AG09309 (cell line): ENCODE measurements at regions not wholly inside any gene's neighbourhood (a gene's known extent, or its start where the extent isn't known, plus 50 kb on each side); places are given as distances from the start of the nearest gene placed in this dataset.

Source experiments
- DNase-seq: peaks from one replicate; pipeline ENCODE4 v3.0.0-alpha.2; 2010; ENCODE audit warnings: low read depth
- H3K4me3 ChIP-seq: 2 replicates; pipeline ENCODE4 v1.5.1; 2011; ENCODE audit warnings: mild to moderate bottlenecking, low read depth, low read length, moderate library complexity; ENCODE audit not compliant: control insufficient read depth
- CTCF ChIP-seq: IDR thresholded peaks from 2 replicates; pipeline ENCODE4 v1.5.1; 2011; ENCODE audit warnings: mild to moderate bottlenecking, low read depth, low read length, inconsistent platforms; ENCODE audit not compliant: insufficient read depth, control insufficient read depth; ENCODE audit errors: missing control alignments

- no peak for DNase-seq
- no peak overlapping the region for H3K4me3 ChIP-seq
- TF ChIP-seq CTCF: no peak
These were observed 156.7 kb upstream of the TSC22D2 start for GRCh38 chr3:150251187-150252062.

- no peak overlapping the region for H3K4me3 ChIP-seq
- no peak for DNase-seq
- no peak for TF ChIP-seq CTCF
These were observed 158.2 kb upstream of the TSC22D2 start for GRCh38 chr3:150249779-150250470.

- TF ChIP-seq CTCF: no peak
- no peak for DNase-seq
- no peak overlapping the region for H3K4me3 ChIP-seq
These were observed 159.0 kb upstream of the TSC22D2 start for GRCh38 chr3:150248888-150249681.

- DNase-seq: no peak
- no peak for TF ChIP-seq CTCF
- no peak overlapping the region for H3K4me3 ChIP-seq
These were observed 159.8 kb upstream of the TSC22D2 start for GRCh38 chr3:150248116-150248887.

GRCh38 chr3:150247441-150247840, 160.7 kb upstream of the TSC22D2 start:
- DNase-seq: no peak
- no peak for TF ChIP-seq CTCF
- no peak overlapping the region for H3K4me3 ChIP-seq

GRCh38 chr3:150243466-150243865, 164.6 kb upstream of the TSC22D2 start:
- H3K4me3 ChIP-seq: no peak overlapping the region
- TF ChIP-seq CTCF: no peak
- DNase-seq: no peak
